ENCODE measurements at regions not wholly inside any gene's neighbourhood (a gene's known extent, or its start where the extent isn't known, plus 50 kb on each side); places are given as distances from the start of the nearest gene placed in this dataset.

DNA sequence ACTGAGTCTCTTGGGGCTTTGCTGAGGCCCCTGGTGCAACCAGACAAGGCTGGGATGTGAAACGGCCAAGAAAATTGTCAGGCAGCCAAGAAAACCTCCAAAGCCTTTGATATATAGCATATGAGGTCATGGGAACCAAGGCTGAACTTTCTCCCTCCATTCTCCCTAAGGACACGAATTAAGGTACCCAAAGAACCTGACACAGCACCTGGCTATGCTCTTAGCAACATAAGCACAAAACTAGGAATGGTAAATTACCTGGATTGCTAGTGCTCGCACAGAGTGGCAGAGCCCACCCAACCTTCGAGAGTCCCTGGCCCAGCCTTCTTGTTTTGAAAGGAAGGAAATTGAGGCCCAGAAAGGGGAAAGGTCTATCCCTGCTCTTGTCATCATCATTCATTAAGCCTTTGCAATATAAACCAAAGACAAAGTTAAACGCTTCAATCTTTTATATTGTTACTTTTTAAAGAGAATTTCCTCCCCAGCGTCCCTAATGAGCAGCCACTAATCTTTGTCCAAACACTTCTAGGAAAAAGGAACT, 220.0 kb upstream of the NR4A3 start:
- CTCF ChIA-PET: no interaction called here
- Histone ChIP-seq H3K9me3 (ENCODE audit: control insufficient read depth in 1 of 2, insufficient read depth in 1 of 2, low read length in 2 of 2) (peaks cover 0 to 3% of the 10 kb centered on the region in 2 experiments), H3K4me3 (ENCODE audit: low read length) (no peak overlapping the region), H3K36me3 (ENCODE audit: insufficient read depth, low read length) (no peaks in the 10 kb centered on the region), H3K27me3 (ENCODE audit: control insufficient read depth in 1 of 2, insufficient read depth in 2 of 2, low read length in 2 of 2) (peaks cover 0 to 5% of the 10 kb centered on the region in 2 experiments), H3K4me1 (ENCODE audit: insufficient read depth, low read length) (no peaks in the 10 kb centered on the region), H3K27ac (ENCODE audit: low read depth in 1 of 2, low read length in 2 of 2) (no peak overlapping the region)
- intact Hi-C loops (cut with DNase I, micrococcal nuclease): no loop called here
- POLR2A ChIA-PET: no interaction called here
- TF ChIP-seq, protein P1, sequence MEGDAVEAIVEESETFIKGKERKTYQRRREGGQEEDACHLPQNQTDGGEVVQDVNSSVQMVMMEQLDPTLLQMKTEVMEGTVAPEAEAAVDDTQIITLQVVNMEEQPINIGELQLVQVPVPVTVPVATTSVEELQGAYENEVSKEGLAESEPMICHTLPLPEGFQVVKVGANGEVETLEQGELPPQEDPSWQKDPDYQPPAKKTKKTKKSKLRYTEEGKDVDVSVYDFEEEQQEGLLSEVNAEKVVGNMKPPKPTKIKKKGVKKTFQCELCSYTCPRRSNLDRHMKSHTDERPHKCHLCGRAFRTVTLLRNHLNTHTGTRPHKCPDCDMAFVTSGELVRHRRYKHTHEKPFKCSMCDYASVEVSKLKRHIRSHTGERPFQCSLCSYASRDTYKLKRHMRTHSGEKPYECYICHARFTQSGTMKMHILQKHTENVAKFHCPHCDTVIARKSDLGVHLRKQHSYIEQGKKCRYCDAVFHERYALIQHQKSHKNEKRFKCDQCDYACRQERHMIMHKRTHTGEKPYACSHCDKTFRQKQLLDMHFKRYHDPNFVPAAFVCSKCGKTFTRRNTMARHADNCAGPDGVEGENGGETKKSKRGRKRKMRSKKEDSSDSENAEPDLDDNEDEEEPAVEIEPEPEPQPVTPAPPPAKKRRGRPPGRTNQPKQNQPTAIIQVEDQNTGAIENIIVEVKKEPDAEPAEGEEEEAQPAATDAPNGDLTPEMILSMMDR (IDR thresholded peaks at IDR 0.05): no peak
- no peak for ATAC-seq (ENCODE audit: poor library complexity)
- Mint-ChIP-seq H3K4me1 (ENCODE audit: low read depth) (no peaks in the 10 kb centered on the region), H3K36me3 (ENCODE audit: low read depth) (no peaks in the 10 kb centered on the region), H3K27me3 (peaks cover 3% of the 10 kb centered on the region), H3K9me3 (no peaks in the 10 kb centered on the region), H3K27ac (no peak overlapping the region), H3K4me3 (no peak overlapping the region)
- no peak for DNase-seq

DNA sequence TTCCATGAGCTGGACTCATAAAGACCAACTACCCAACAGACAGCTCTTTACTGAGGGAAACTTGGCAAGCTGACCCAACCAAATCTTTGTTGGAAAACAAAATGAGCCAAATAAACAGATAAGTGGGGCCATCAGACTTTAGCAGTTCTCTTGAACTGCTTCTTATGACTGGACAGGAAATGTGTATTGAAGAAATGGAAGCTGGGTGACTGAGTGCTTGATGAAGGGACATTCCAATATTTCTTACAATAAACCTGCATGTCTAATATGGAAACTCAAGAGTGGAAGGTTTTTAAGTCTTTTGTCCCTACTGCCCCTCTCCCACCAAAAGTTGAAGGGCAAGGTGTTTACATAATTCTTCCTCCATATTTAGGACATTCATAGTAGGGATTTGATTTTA, 218.8 kb upstream of the NR4A3 start:
- no peaks in the 10 kb centered on the region for H3K36me3 Mint-ChIP-seq (ENCODE audit: low read depth)
- Histone ChIP-seq H3K4me1 (ENCODE audit: insufficient read depth, low read length) (no peaks in the 10 kb centered on the region), H3K27me3 (ENCODE audit: control insufficient read depth in 1 of 2, insufficient read depth in 2 of 2, low read length in 2 of 2) (peaks cover 0 to 5% of the 10 kb centered on the region in 2 experiments), H3K27ac (ENCODE audit: low read depth in 1 of 2, low read length in 2 of 2) (no peak overlapping the region), H3K9me3 (ENCODE audit: control insufficient read depth in 1 of 2, insufficient read depth in 1 of 2, low read length in 2 of 2) (peaks cover 0 to 3% of the 10 kb centered on the region in 2 experiments), H3K4me3 (ENCODE audit: low read length) (no peak overlapping the region), H3K36me3 (ENCODE audit: insufficient read depth, low read length) (no peaks in the 10 kb centered on the region)
- intact Hi-C loops (cut with DNase I, micrococcal nuclease): no loop called here
- H3K27ac Mint-ChIP-seq: no peak overlapping the region
- no peak overlapping the region for H3K4me3 Mint-ChIP-seq
- DNase-seq: no peak
- H3K9me3 Mint-ChIP-seq: no peaks in the 10 kb centered on the region
- no peak for ATAC-seq (ENCODE audit: poor library complexity)
- ChIA-PET CTCF (no interaction called here), POLR2A (no interaction called here)
- TF ChIP-seq, protein P1 (IDR thresholded peaks at IDR 0.05): no peak
- H3K4me1 Mint-ChIP-seq (ENCODE audit: low read depth): no peaks in the 10 kb centered on the region
- peaks cover 3% of the 10 kb centered on the region for H3K27me3 Mint-ChIP-seq

DNA sequence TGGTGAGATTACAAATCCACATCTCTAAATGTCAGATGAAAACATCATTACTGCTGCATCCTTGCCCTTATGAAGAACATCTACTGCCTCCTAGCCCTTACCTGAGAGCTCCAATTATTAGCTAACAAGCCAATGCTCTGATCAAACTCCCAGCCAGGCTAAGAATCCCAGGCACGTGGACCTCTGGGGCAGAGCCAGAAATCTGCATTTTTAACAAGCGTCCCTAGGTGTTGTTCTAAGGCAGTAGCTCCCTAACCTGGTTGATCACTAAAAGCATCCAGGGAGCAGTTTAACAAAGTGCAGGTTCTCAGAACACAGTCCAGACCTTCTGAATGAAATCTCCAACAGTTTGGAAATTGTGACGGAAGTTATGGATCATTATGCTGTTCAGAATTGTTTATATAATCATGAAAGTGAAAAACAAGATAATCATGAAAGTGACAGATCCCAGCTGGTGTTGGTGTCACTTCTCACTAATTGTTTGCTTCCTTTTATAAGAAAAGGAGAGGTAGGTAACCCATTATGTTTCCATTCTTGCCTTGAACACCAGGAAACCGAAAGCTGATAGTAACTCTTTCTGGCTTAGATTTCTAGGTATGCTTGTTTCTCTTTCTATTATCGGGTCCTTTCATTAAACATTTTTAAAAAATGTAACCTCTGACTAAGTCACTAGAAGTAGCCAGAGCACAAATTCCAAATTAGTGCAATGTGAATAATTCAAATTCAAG, 216.5 kb upstream of the NR4A3 start:
- H3K9me3 Mint-ChIP-seq: no peaks in the 10 kb centered on the region

More for the DNA sequence above, 216.5 kb upstream of the NR4A3 start:
- CTCF ChIA-PET: no interaction called here
- DNase-seq (no peak), ATAC-seq (ENCODE audit: poor library complexity) (no peak)
- H3K9me3 ChIP-seq (ENCODE audit: control insufficient read depth in 1 of 2, insufficient read depth in 1 of 2, low read length in 2 of 2): peaks cover 0 to 6% of the 10 kb centered on the region in 2 experiments
- H3K36me3 Mint-ChIP-seq (ENCODE audit: low read depth): no peaks in the 10 kb centered on the region
- TF ChIP-seq, protein P1 (IDR thresholded peaks at IDR 0.05): no peak
- no peak overlapping the region for H3K4me3 ChIP-seq (ENCODE audit: low read length)
- H3K27ac ChIP-seq (ENCODE audit: low read depth in 1 of 2, low read length in 2 of 2): no peak overlapping the region
- POLR2A ChIA-PET: no interaction called here
- no peak overlapping the region for H3K27ac Mint-ChIP-seq
- H3K4me1 Mint-ChIP-seq (ENCODE audit: low read depth): no peaks in the 10 kb centered on the region
- intact Hi-C loops (cut with DNase I, micrococcal nuclease): no loop called here
- no peaks in the 10 kb centered on the region for H3K4me1 ChIP-seq (ENCODE audit: insufficient read depth, low read length)
- peaks cover 0 to 12% of the 10 kb centered on the region in 2 experiments for H3K27me3 ChIP-seq (ENCODE audit: control insufficient read depth in 1 of 2, insufficient read depth in 2 of 2, low read length in 2 of 2)
- no peak overlapping the region for H3K4me3 Mint-ChIP-seq
- H3K36me3 ChIP-seq (ENCODE audit: insufficient read depth, low read length): no peaks in the 10 kb centered on the region
- H3K27me3 Mint-ChIP-seq: peaks cover 9% of the 10 kb centered on the region

Measured in CD4-positive, alpha-beta T cell (primary cell).